ENCODE measurements at regions not wholly inside any gene's neighbourhood (a gene's known extent, or its start where the extent isn't known, plus 50 kb on each side); places are given as distances from the start of the nearest gene placed in this dataset.

- Mint-ChIP-seq H3K9me3 (peaks cover 7% of the 10 kb centered on the region), H3K27me3 (no peaks in the 10 kb centered on the region), H3K27ac (no peak overlapping the region), H3K4me1 (ENCODE audit: low read depth) (no peaks in the 10 kb centered on the region), H3K36me3 (ENCODE audit: low read depth) (no peaks in the 10 kb centered on the region), H3K4me3 (no peak overlapping the region)
- DNase-seq = no peak
- TF ChIP-seq, protein P1, sequence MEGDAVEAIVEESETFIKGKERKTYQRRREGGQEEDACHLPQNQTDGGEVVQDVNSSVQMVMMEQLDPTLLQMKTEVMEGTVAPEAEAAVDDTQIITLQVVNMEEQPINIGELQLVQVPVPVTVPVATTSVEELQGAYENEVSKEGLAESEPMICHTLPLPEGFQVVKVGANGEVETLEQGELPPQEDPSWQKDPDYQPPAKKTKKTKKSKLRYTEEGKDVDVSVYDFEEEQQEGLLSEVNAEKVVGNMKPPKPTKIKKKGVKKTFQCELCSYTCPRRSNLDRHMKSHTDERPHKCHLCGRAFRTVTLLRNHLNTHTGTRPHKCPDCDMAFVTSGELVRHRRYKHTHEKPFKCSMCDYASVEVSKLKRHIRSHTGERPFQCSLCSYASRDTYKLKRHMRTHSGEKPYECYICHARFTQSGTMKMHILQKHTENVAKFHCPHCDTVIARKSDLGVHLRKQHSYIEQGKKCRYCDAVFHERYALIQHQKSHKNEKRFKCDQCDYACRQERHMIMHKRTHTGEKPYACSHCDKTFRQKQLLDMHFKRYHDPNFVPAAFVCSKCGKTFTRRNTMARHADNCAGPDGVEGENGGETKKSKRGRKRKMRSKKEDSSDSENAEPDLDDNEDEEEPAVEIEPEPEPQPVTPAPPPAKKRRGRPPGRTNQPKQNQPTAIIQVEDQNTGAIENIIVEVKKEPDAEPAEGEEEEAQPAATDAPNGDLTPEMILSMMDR (IDR thresholded peaks at IDR 0.05) = no peak
- CTCF ChIA-PET = no interaction called here
- intact Hi-C loops (cut with DNase I, micrococcal nuclease) = no loop called here
- POLR2A ChIA-PET = no interaction called here
- Histone ChIP-seq H3K36me3 (ENCODE audit: insufficient read depth, low read length) (no peaks in the 10 kb centered on the region), H3K4me3 (ENCODE audit: low read length) (no peak overlapping the region), H3K27me3 (ENCODE audit: control insufficient read depth in 1 of 2, insufficient read depth in 2 of 2, low read length in 2 of 2) (no peaks in the 10 kb centered on the region), H3K27ac (ENCODE audit: low read depth in 1 of 2, low read length in 2 of 2) (no peak overlapping the region), H3K9me3 (ENCODE audit: control insufficient read depth in 1 of 2, insufficient read depth in 1 of 2, low read length in 2 of 2) (no peaks in the 10 kb centered on the region), H3K4me1 (ENCODE audit: insufficient read depth, low read length) (no peaks in the 10 kb centered on the region)
- ATAC-seq (ENCODE audit: poor library complexity) = no peak
Observed at GRCh38 chr5:60332244-60333004, 367.5 kb downstream of the DEPDC1B start.

DNA sequence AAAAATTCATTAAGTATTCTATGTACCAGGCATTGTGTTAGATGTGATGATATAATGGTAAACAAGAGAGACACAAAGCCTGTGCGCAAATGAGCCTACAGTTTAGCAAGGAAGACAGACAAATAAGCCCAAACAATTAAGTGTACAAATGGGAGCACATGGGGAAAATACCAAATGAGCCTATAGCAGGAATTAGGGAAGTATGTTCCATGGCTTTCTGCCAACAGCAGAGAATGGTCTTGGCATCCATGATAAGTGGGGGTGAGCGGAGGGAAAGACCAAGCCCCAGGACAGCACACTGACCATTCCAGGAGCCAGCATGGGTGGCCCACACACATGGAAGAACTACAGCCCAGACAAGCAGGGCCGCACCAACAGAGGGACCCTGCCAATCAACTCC lies 369.7 kb downstream of the DEPDC1B start:
- ATAC-seq (ENCODE audit: poor library complexity) (no peak), DNase-seq (no peak)
- ChIA-PET POLR2A (no interaction called here), CTCF (no interaction called here)
- intact Hi-C loops (cut with DNase I, micrococcal nuclease) = no loop called here
- peaks cover 7% of the 10 kb centered on the region for H3K9me3 Mint-ChIP-seq
- Histone ChIP-seq H3K9me3 (ENCODE audit: control insufficient read depth in 1 of 2, insufficient read depth in 1 of 2, low read length in 2 of 2) (no peaks in the 10 kb centered on the region), H3K4me1 (ENCODE audit: insufficient read depth, low read length) (no peaks in the 10 kb centered on the region), H3K4me3 (ENCODE audit: low read length) (no peak overlapping the region), H3K27ac (ENCODE audit: low read depth in 1 of 2, low read length in 2 of 2) (no peak overlapping the region), H3K36me3 (ENCODE audit: insufficient read depth, low read length) (no peaks in the 10 kb centered on the region), H3K27me3 (ENCODE audit: control insufficient read depth in 1 of 2, insufficient read depth in 2 of 2, low read length in 2 of 2) (no peaks in the 10 kb centered on the region)
- H3K27me3 Mint-ChIP-seq = no peaks in the 10 kb centered on the region
- no peaks in the 10 kb centered on the region for H3K4me1 Mint-ChIP-seq (ENCODE audit: low read depth)
- no peak overlapping the region for H3K4me3 Mint-ChIP-seq
- H3K36me3 Mint-ChIP-seq (ENCODE audit: low read depth) = no peaks in the 10 kb centered on the region
- TF ChIP-seq, protein P1 (IDR thresholded peaks at IDR 0.05) = no peak
- H3K27ac Mint-ChIP-seq = no peak overlapping the region

GRCh38 chr5:60325870-60326269 lies 374.1 kb downstream of the DEPDC1B start:
- H3K27me3 Mint-ChIP-seq = no peaks in the 10 kb centered on the region
- no peaks in the 10 kb centered on the region for H3K4me1 ChIP-seq (ENCODE audit: insufficient read depth, low read length)
- H3K4me1 Mint-ChIP-seq (ENCODE audit: low read depth) = no peaks in the 10 kb centered on the region
- H3K36me3 Mint-ChIP-seq (ENCODE audit: low read depth) = no peaks in the 10 kb centered on the region
- no peak overlapping the region for H3K27ac ChIP-seq (ENCODE audit: low read depth in 1 of 2, low read length in 2 of 2)
- H3K9me3 ChIP-seq (ENCODE audit: control insufficient read depth in 1 of 2, insufficient read depth in 1 of 2, low read length in 2 of 2) = no peaks in the 10 kb centered on the region
- no peaks in the 10 kb centered on the region for H3K36me3 ChIP-seq (ENCODE audit: insufficient read depth, low read length)
- H3K9me3 Mint-ChIP-seq = peaks cover 17% of the 10 kb centered on the region
- ATAC-seq (ENCODE audit: poor library complexity) = no peak
- no peak overlapping the region for H3K27ac Mint-ChIP-seq
- H3K27me3 ChIP-seq (ENCODE audit: control insufficient read depth in 1 of 2, insufficient read depth in 2 of 2, low read length in 2 of 2) = no peaks in the 10 kb centered on the region
- ChIA-PET POLR2A (no interaction called here), CTCF (no interaction called here)
- no peak overlapping the region for H3K4me3 ChIP-seq (ENCODE audit: low read length)
- no peak for DNase-seq
- intact Hi-C loops (cut with DNase I, micrococcal nuclease) = no loop called here
- no peak overlapping the region for H3K4me3 Mint-ChIP-seq
- TF ChIP-seq, protein P1 (IDR thresholded peaks at IDR 0.05) = no peak
